ENCODE measurements at regions not wholly inside any gene's neighbourhood (a gene's known extent, or its start where the extent isn't known, plus 50 kb on each side); places are given as distances from the start of the nearest gene placed in this dataset.

- TF ChIP-seq POLR2A (IDR thresholded peaks at IDR 0.05; ENCODE audit: low read length) (no peak), ZC3H11A (IDR thresholded peaks at IDR 0.05) (no peak), KDM1A (IDR thresholded peaks at IDR 0.05; ENCODE audit: low read depth) (no peak), JUNB (IDR thresholded peaks at IDR 0.05) (no peak), ELK1 (IDR thresholded peaks at IDR 0.05; ENCODE audit: low read depth, low read length) (no peak), RAD21 (conservative IDR thresholded peaks at IDR 0.05 in 1 of 2, IDR thresholded peaks at IDR 0.05 in 1 of 2) (no peak), SMC3 (IDR thresholded peaks at IDR 0.05) (no peak), CHD4 (IDR thresholded peaks at IDR 0.05; ENCODE audit: borderline replicate concordance) (no peak), PHF8 (IDR thresholded peaks at IDR 0.05; ENCODE audit: borderline replicate concordance, low read depth) (no peak), CHD2 (IDR thresholded peaks at IDR 0.05; ENCODE audit: low read length, partially characterized antibody) (no peak), EP300 (IDR thresholded peaks at IDR 0.05) (no peak), JUN (IDR thresholded peaks at IDR 0.05) (no peak), ZFP36 (IDR thresholded peaks at IDR 0.05; ENCODE audit: borderline replicate concordance, partially characterized antibody) (no peak)
- TF ChIP-seq, protein P1, sequence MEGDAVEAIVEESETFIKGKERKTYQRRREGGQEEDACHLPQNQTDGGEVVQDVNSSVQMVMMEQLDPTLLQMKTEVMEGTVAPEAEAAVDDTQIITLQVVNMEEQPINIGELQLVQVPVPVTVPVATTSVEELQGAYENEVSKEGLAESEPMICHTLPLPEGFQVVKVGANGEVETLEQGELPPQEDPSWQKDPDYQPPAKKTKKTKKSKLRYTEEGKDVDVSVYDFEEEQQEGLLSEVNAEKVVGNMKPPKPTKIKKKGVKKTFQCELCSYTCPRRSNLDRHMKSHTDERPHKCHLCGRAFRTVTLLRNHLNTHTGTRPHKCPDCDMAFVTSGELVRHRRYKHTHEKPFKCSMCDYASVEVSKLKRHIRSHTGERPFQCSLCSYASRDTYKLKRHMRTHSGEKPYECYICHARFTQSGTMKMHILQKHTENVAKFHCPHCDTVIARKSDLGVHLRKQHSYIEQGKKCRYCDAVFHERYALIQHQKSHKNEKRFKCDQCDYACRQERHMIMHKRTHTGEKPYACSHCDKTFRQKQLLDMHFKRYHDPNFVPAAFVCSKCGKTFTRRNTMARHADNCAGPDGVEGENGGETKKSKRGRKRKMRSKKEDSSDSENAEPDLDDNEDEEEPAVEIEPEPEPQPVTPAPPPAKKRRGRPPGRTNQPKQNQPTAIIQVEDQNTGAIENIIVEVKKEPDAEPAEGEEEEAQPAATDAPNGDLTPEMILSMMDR (IDR thresholded peaks at IDR 0.05) = no peak
Measured at GRCh38 chr13:88824218-88824617, 1153.0 kb downstream of the SLITRK5 start.
